Mesenchymal stem cell (in vitro differentiated cells and primary cell): ENCODE measurements at regions not wholly inside any gene's neighbourhood (a gene's known extent, or its start where the extent isn't known, plus 50 kb on each side); places are given as distances from the start of the nearest gene placed in this dataset.

Source experiments
- DNase-seq: peaks from one replicate; pipeline ENCODE4 v3.0.0-alpha.2; 2013
- H2AFZ ChIP-seq: one replicate; pipeline ENCODE4 v1.6.1; 2013; ENCODE audit warnings: low read depth, mild to moderate bottlenecking, control low read depth, inconsistent platforms, low read length, moderate library complexity
- H2AK5ac ChIP-seq: 2 replicates; pipeline ENCODE4 v1.6.1; 2013; ENCODE audit warnings: low read length, moderate library complexity, mild to moderate bottlenecking, inconsistent platforms; ENCODE audit not compliant: severe bottlenecking
- H2BK120ac ChIP-seq: one replicate; pipeline ENCODE4 v1.6.1; 2013; ENCODE audit warnings: low read depth, mild to moderate bottlenecking, inconsistent platforms, low read length, moderate library complexity
- H2BK12ac ChIP-seq, 2 experiments: one replicate each; pipeline ENCODE4 v1.6.1; 2013; ENCODE audit warnings: inconsistent platforms in 2 of 2, low read length in 2 of 2, mild to moderate bottlenecking in 2 of 2, moderate library complexity in 2 of 2, control low read depth in 1 of 2
- H2BK15ac ChIP-seq: one replicate; pipeline ENCODE4 v1.6.1; 2013; ENCODE audit warnings: mild to moderate bottlenecking, low read depth, inconsistent platforms; ENCODE audit not compliant: poor library complexity, severe bottlenecking
- H2BK5ac ChIP-seq: 2 replicates; pipeline ENCODE4 v1.6.1; 2013; ENCODE audit warnings: low read depth, mild to moderate bottlenecking, low read length, control low read depth, inconsistent platforms; ENCODE audit not compliant: poor library complexity, severe bottlenecking
- H3K14ac ChIP-seq, 2 experiments: one replicate each; pipeline ENCODE4 v1.6.1; 2013; ENCODE audit warnings: inconsistent platforms in 2 of 2, low read length in 2 of 2, control low read depth in 1 of 2, mild to moderate bottlenecking in 1 of 2, moderate library complexity in 1 of 2
- H3K18ac ChIP-seq, 2 experiments: one replicate each; pipeline ENCODE4 v1.6.1; 2013; ENCODE audit warnings: inconsistent platforms in 2 of 2, low read length in 2 of 2, control low read depth in 1 of 2, low read depth in 1 of 2, mild to moderate bottlenecking in 1 of 2
- H3K23ac ChIP-seq, 2 experiments: one replicate each; pipeline ENCODE4 v1.6.1; 2013; ENCODE audit warnings: inconsistent platforms in 2 of 2, low read length in 2 of 2, mild to moderate bottlenecking in 2 of 2, moderate library complexity in 2 of 2, control low read depth in 1 of 2
- H3K27ac ChIP-seq: 2 replicates; pipeline ENCODE4 v1.5.1; 2013; ENCODE audit warnings: mild to moderate bottlenecking, moderate library complexity, low read length, control low read depth, inconsistent platforms; ENCODE audit not compliant: poor library complexity, severe bottlenecking
- H3K27me3 ChIP-seq, 2 experiments: 2 replicates each; pipeline versions ENCODE4 v1.6.1 to v1.7.0; 2013; ENCODE audit warnings: low read length in 2 of 2, mild to moderate bottlenecking in 2 of 2, moderate library complexity in 2 of 2, control low read depth in 1 of 2, inconsistent platforms in 1 of 2; ENCODE audit not compliant: control insufficient read depth in 1 of 2, insufficient read depth in 1 of 2
- H3K36me3 ChIP-seq, 2 experiments: 2 replicates each; pipeline versions ENCODE4 v1.6.1 to v1.7.0; 2013; ENCODE audit warnings: low read length in 2 of 2, control low read depth in 1 of 2, inconsistent platforms in 1 of 2, low read depth in 1 of 2, mild to moderate bottlenecking in 1 of 2; ENCODE audit not compliant: insufficient read depth in 2 of 2, control insufficient read depth in 1 of 2
- H3K4ac ChIP-seq, 2 experiments: one replicate each; pipeline ENCODE4 v1.6.1; 2013; ENCODE audit warnings: inconsistent platforms in 2 of 2, low read length in 2 of 2, mild to moderate bottlenecking in 2 of 2, moderate library complexity in 2 of 2, control low read depth in 1 of 2, low read depth in 1 of 2
- H3K4me1 ChIP-seq: 2 replicates; pipeline ENCODE4 v1.6.1; 2013; ENCODE audit warnings: low read depth, low read length, control low read depth; ENCODE audit not compliant: control insufficient read depth, insufficient read depth
- H3K4me2 ChIP-seq: 2 replicates; pipeline ENCODE4 v1.6.1; 2013; ENCODE audit warnings: low read length, mild to moderate bottlenecking, inconsistent platforms; ENCODE audit not compliant: poor library complexity, severe bottlenecking
- H3K4me3 ChIP-seq, 2 experiments: 2 replicates each; pipeline versions ENCODE4 v1.5.1 to v1.7.0; 2013; ENCODE audit warnings: low read length in 2 of 2, mild to moderate bottlenecking in 2 of 2, control low read depth in 1 of 2, low read depth in 1 of 2; ENCODE audit not compliant: insufficient read depth in 1 of 2
- H3K79me1 ChIP-seq: replicated peaks from 2 replicates; pipeline ENCODE4 v1.6.1; 2013; ENCODE audit warnings: mild to moderate bottlenecking, control low read depth, low read length, inconsistent platforms; ENCODE audit not compliant: poor library complexity, severe bottlenecking
- H3K9ac ChIP-seq: 2 replicates; pipeline ENCODE4 v1.7.0; 2013; ENCODE audit warnings: mild to moderate bottlenecking, low read length, moderate library complexity
- H3K9me3 ChIP-seq: 2 replicates; pipeline ENCODE4 v1.7.0; 2013; ENCODE audit warnings: mild to moderate bottlenecking, low read length; ENCODE audit not compliant: control insufficient read depth
- H4K8ac ChIP-seq: one replicate; pipeline ENCODE4 v1.6.1; 2013; ENCODE audit warnings: inconsistent platforms, mild to moderate bottlenecking, low read length, moderate library complexity
- H4K91ac ChIP-seq: one replicate; pipeline ENCODE4 v1.6.1; 2013; ENCODE audit warnings: mild to moderate bottlenecking, low read length, inconsistent platforms
- WGBS: methylation state at CpG from one replicate; pipeline ENCODE4 v1.1.7; 2013; ENCODE audit warnings: mixed read lengths; 5-methylcytosine and 5-hydroxymethylcytosine counted together

- Histone ChIP-seq H2BK12ac (no peak overlapping the region), H2AK5ac (no peak overlapping the region), H3K9me3 (no peaks in the 10 kb centered on the region), H3K36me3 (no peaks in the 10 kb centered on the region), H4K91ac (no peak overlapping the region), H2BK5ac (no peak overlapping the region), H3K27ac (no peak overlapping the region), H2AFZ (no peak overlapping the region), H3K4me3 (no peak overlapping the region), H3K27me3 (no peaks in the 10 kb centered on the region), H3K4me2 (no peak overlapping the region), H3K9ac (no peak overlapping the region), H3K79me1 (no peaks in the 10 kb centered on the region), H3K4ac (no peak overlapping the region), H2BK15ac (no peak overlapping the region), H3K18ac (no peak overlapping the region), H2BK120ac (no peak overlapping the region), H3K14ac (no peak overlapping the region), H3K4me1 (no peaks in the 10 kb centered on the region), H4K8ac (no peak overlapping the region), H3K23ac (no peak overlapping the region)
- WGBS, result 96% methylated on average over 4 of the region's 4 CpGs
- DNase-seq, result no peak
Observed at GRCh38 chr4:102451266-102451665, 49.9 kb upstream of the NFKB1 start.
